Stimulated activated CD4-positive, alpha-beta T cell treated with anti-CD3 and anti-CD28 coated beads, Interleukin-1b, Interleukin-23, amount 100 ng/mL, for 48 hours (primary cell): ENCODE measurements at regions not wholly inside any gene's neighbourhood (a gene's known extent, or its start where the extent isn't known, plus 50 kb on each side); places are given as distances from the start of the nearest gene placed in this dataset.
"Not testable (repeated sequence)": the region's sequence is repeated elsewhere in the genome, so short reads cannot be mapped to it uniquely, and the experiment has no call there.

Source experiments
- DNase-seq: peaks from one replicate; pipeline ENCODE4 v3.0.0-alpha.2; 2020

- DNase-seq, result not testable (repeated sequence)
Measured at GRCh38 chr2:88802026-88802425, 110.6 kb downstream of the RPIA start.

DNA sequence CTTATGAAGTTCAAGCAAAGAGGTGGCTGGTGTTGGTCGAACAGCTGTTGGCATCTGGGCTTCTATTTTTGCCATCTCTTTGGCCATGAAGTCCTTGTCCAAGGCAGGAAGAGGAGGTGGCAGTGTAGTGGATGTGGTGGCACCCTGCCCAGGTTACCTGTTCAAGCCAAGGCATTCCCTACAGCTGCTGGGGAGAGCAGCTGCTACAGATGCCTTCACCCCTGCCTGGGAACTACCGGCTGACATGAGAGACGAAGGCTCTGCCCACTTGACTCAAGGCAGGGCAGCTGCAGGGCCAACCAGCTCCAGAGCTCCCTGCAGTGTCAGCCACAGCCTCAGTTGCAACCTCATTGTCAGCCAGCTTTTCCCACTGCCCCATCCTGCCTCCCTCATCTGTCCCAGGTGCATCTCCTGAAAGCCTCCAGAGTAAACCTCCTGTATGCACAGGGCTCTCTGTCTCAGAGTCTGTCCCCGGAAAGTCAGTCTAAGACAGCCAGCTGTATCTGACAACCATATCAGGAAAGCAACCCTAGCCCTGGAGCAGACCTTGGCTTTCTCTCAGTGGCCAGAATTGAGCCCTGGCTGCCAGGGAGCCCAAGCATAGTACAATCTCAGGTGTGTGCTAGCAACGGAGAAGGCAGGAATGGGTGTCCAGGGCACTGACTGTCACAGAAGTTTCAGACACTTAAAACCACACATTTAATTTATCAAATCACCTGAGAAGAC lies 115.9 kb downstream of the RPIA start:
- DNase-seq, result no peak

GRCh38 chr2:88808083-88808482 lies 116.6 kb downstream of the RPIA start:
- no peak for DNase-seq

GRCh38 chr2:88808652-88809051 lies 117.2 kb downstream of the RPIA start:
- no peak for DNase-seq

- DNase-seq, result no peak
Measured at GRCh38 chr2:88809216-88809615, 117.7 kb downstream of the RPIA start.

GRCh38 chr2:88810017-88810416 lies 118.5 kb downstream of the RPIA start:
- DNase-seq, result no peak

GRCh38 chr2:88810488-88810887 lies 119.0 kb downstream of the RPIA start:
- no peak for DNase-seq

DNA sequence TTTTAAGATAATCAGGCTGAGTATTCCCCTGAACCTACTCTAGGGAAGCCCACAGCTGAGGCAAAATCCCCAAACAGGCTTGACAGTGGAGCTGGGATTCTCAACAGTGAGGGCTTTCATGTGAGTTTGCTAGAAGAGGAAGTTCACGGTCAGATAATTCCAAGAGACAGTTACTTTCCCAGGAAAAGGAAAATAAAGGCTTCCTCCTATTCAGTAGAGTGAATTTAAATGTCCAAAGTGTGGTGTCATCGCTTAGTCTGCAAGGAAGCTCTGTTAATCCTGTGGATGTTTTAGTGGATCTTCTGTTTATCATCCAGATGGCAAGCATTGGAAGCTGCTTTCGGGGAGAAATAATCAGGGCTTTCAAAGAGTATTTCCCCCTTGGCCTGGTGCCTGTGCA lies 119.8 kb downstream of the RPIA start:
- no peak for DNase-seq

GRCh38 chr2:88811681-88812080 lies 120.2 kb downstream of the RPIA start:
- no peak for DNase-seq

GRCh38 chr2:88813612-88814011 lies 122.1 kb downstream of the RPIA start:
- no peak for DNase-seq

- DNase-seq, result no peak
Measured at GRCh38 chr2:88815282-88815681, 123.8 kb downstream of the RPIA start.

DNA sequence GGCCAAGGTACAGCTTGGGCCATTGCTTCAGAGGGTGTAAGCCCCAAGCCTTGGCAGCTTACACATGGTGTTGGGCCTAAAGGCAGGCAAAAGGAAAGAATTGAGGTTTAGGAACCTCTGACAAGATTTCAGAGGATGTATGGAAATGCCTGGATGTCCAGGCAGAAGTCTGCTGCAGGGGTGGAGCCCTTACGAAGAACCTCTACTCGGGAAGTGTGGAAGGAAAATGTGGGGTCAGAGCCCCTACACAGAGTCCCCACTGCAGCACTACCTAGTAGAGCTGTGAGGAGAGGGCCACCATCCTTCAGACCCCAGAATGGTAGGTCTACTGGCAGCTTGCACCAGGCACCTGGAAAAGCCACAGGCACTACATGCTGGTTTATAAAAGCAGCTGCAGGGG lies 124.2 kb downstream of the RPIA start:
- no peak for DNase-seq

- DNase-seq, result no peak
Measured at GRCh38 chr2:88818381-88818780, 126.9 kb downstream of the RPIA start.

DNA sequence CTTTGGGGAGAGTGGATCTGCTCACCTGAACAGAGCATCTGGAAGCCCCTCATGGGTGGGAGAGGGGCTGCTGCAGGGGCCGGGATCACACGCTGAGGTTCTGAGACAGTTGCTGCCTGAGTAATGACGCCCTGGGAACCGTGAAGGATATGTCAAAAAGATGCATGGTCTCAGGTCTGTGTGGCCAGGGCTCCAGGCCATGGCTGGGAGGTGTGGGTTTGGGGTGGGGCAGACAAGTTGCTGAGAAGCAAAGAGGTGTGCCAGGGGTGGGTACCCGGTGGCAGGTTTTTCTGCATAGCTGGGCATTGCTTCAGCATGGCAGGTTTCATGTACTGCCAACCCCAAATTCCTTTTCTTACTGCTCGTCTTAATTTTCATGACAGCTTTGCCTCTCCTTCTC lies 133.5 kb downstream of the RPIA start:
- DNase-seq, result no peak

- no peak for DNase-seq
Measured at GRCh38 chr2:88826399-88826798, 134.9 kb downstream of the RPIA start.

DNA sequence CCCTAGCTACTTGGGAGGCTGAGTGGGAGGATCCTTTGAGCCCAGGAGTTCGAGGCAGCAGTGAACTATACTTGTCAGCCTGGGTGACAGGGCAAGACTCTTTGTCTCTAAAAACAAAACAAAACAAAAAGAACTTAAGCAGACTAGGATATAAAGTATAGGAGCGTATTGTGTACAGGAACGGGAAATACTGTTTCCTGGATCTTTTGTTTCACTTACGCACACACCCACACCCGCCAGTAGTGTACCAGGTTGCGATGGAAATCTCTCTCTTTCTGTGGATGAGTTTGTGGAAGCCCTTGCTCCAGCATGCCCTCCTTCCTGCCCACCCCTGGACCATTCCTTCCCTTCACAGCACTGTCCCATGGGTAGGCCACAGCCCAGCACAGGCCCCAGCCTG lies 136.3 kb downstream of the RPIA start:
- no peak for DNase-seq

GRCh38 chr2:88828397-88829137 lies 137.1 kb downstream of the RPIA start:
- DNase-seq, result no peak

- no peak for DNase-seq
Measured at GRCh38 chr2:88829607-88830463, 138.4 kb downstream of the RPIA start.

GRCh38 chr2:88831071-88831791 lies 139.8 kb downstream of the RPIA start:
- no peak for DNase-seq

- peak; percentile 57 for DNase-seq
Measured at GRCh38 chr2:88831792-88832248, 140.3 kb downstream of the RPIA start.

- no peak for DNase-seq
Measured at GRCh38 chr2:88832311-88832991, 141.0 kb downstream of the RPIA start.

GRCh38 chr2:88832992-88833389 lies 141.5 kb downstream of the RPIA start:
- no peak for DNase-seq
